Progenitor cell of endocrine pancreas (in vitro differentiated cells): ENCODE measurements at regions not wholly inside any gene's neighbourhood (a gene's known extent, or its start where the extent isn't known, plus 50 kb on each side); places are given as distances from the start of the nearest gene placed in this dataset.

Source experiments
- DNase-seq: peaks from one replicate; pipeline ENCODE4 v3.0.0; 2021; ENCODE audit warnings: low spot score; ENCODE audit not compliant: unreplicated experiment
- H3K27ac Mint-ChIP-seq: 2 replicates; pipeline ENCODE4 v1.8.0; 2021; ENCODE audit warnings: mild to moderate bottlenecking, moderate library complexity, mixed read lengths
- H3K27me3 Mint-ChIP-seq: 2 replicates; pipeline ENCODE4 v1.8.0; 2021; ENCODE audit warnings: mixed read lengths
- H3K36me3 Mint-ChIP-seq: 2 replicates; pipeline ENCODE4 v1.8.0; 2022; ENCODE audit warnings: mixed read lengths; ENCODE audit not compliant: insufficient read depth
- H3K4me1 Mint-ChIP-seq: 2 replicates; pipeline ENCODE4 v1.8.0; 2021; ENCODE audit warnings: low read depth, mixed read lengths
- H3K4me3 Mint-ChIP-seq: 2 replicates; pipeline ENCODE4 v1.8.0; 2021; ENCODE audit warnings: low read depth, mild to moderate bottlenecking, moderate library complexity, mixed read lengths
- H3K9me3 Mint-ChIP-seq: 2 replicates; pipeline ENCODE4 v1.8.0; 2021; ENCODE audit warnings: low read depth, mixed read lengths
- TF ChIP-seq, protein P1 (sequence below): fragments of 200-600 bp; sonication (generic); IDR thresholded peaks from one replicate; pipeline ENCODE4 v1.5.0; 2021; ENCODE audit warnings: antibody characterized with exemption, mild to moderate bottlenecking; ENCODE audit not compliant: unreplicated experiment

DNA sequence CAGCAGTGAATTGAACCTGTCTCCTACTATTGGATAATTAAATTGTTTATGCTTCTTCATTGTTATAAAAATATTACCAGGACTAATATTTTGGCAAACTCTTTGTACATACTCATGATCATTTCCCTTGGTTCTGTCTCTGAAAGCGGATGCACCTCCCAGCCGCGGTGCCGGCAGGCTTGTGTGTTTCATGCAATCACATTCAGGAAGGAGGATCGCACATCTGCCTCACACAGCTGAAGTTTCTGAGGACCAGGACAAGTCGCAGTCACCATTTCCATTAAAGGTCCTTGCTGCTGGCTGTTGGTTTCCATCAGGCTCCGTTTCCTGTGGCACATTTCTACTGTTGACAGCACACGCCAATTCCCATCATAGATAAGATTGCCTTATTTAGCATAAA is 117.8 kb upstream of the SHH start:
- H3K36me3 Mint-ChIP-seq: peaks cover 1% of the 10 kb centered on the region
- TF ChIP-seq, protein P1, sequence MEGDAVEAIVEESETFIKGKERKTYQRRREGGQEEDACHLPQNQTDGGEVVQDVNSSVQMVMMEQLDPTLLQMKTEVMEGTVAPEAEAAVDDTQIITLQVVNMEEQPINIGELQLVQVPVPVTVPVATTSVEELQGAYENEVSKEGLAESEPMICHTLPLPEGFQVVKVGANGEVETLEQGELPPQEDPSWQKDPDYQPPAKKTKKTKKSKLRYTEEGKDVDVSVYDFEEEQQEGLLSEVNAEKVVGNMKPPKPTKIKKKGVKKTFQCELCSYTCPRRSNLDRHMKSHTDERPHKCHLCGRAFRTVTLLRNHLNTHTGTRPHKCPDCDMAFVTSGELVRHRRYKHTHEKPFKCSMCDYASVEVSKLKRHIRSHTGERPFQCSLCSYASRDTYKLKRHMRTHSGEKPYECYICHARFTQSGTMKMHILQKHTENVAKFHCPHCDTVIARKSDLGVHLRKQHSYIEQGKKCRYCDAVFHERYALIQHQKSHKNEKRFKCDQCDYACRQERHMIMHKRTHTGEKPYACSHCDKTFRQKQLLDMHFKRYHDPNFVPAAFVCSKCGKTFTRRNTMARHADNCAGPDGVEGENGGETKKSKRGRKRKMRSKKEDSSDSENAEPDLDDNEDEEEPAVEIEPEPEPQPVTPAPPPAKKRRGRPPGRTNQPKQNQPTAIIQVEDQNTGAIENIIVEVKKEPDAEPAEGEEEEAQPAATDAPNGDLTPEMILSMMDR: no peak
- DNase-seq: no peak
- no peak overlapping the region for H3K4me3 Mint-ChIP-seq
- no peaks in the 10 kb centered on the region for H3K9me3 Mint-ChIP-seq
- no peak overlapping the region for H3K27ac Mint-ChIP-seq
- peaks cover 38% of the 10 kb centered on the region for H3K27me3 Mint-ChIP-seq
- peaks cover 4% of the 10 kb centered on the region for H3K4me1 Mint-ChIP-seq

DNA sequence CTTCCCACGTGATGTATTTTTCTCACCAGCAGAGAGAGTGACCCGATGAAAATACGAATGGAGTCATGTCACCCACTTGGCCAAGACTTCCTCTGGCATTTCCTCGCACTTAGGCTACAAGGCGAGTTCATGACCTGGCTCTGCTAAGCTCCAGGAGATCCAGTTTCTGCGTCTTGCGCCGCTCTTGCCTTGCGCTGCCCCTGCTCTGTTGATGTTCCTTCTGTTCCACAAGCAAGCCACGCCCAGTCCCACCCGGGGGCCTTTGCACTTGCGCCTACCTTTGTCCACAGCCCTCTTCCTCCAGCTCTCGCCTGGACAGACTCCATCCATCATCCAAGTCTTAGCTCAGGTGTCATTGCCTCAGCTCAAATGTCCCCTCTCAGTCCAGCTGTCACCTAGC is 116.3 kb upstream of the SHH start:
- TF ChIP-seq, protein P1: no peak
- Mint-ChIP-seq H3K4me1 (peaks cover 4% of the 10 kb centered on the region), H3K36me3 (peaks cover 1% of the 10 kb centered on the region), H3K27me3 (peaks cover 34% of the 10 kb centered on the region), H3K9me3 (no peaks in the 10 kb centered on the region), H3K27ac (no peak overlapping the region), H3K4me3 (no peak overlapping the region)
- no peak for DNase-seq

DNA sequence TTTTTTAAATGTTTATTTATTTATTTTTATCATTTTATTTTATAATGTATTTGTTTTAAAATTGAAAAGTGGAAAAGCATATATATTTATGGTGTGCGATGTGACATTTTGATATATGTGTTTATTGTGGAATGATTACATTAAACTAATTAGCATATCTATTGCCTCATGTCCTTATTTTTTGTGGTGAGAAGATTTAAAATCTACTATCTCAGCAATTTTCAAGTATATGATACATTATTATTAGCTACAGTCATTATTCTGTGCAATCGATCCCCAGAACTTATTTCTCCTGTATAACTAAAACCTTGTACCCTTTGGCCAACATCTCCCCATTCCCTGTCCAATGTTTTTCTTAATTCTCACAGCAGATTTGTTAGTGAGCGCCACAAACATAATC is 115.6 kb upstream of the SHH start:
- no peak overlapping the region for H3K27ac Mint-ChIP-seq
- H3K27me3 Mint-ChIP-seq: peaks cover 34% of the 10 kb centered on the region
- TF ChIP-seq, protein P1: no peak
- peaks cover 4% of the 10 kb centered on the region for H3K4me1 Mint-ChIP-seq
- peaks cover 1% of the 10 kb centered on the region for H3K36me3 Mint-ChIP-seq
- no peak overlapping the region for H3K4me3 Mint-ChIP-seq
- no peaks in the 10 kb centered on the region for H3K9me3 Mint-ChIP-seq
- no peak for DNase-seq

DNA sequence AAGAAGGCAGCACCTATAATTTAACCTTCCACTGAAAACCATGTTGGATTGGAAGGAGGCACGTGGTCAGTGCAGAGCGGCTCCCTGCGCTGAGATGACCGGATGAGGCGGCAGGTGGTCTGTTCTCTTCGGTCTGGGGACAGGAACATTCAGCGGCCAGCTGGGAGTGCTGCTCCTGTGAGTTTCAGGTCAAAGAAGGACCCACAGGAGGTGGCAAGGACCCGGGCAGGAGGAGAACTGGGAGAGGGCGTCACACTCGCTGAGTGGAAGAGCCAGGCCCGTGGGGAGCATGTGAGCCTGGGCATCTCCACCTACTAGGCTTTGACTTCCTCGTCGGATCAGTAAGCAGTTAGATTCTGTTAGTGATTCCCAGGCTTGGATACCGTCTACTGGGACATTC is 113.4 kb upstream of the SHH start:
- H3K9me3 Mint-ChIP-seq: no peaks in the 10 kb centered on the region
- H3K4me3 Mint-ChIP-seq: no peak overlapping the region
- no peak for DNase-seq
- H3K27ac Mint-ChIP-seq: no peak overlapping the region
- H3K4me1 Mint-ChIP-seq: peaks cover 14% of the 10 kb centered on the region
- H3K36me3 Mint-ChIP-seq: peaks cover 1% of the 10 kb centered on the region
- TF ChIP-seq, protein P1: no peak
- peaks cover 26% of the 10 kb centered on the region for H3K27me3 Mint-ChIP-seq

DNA sequence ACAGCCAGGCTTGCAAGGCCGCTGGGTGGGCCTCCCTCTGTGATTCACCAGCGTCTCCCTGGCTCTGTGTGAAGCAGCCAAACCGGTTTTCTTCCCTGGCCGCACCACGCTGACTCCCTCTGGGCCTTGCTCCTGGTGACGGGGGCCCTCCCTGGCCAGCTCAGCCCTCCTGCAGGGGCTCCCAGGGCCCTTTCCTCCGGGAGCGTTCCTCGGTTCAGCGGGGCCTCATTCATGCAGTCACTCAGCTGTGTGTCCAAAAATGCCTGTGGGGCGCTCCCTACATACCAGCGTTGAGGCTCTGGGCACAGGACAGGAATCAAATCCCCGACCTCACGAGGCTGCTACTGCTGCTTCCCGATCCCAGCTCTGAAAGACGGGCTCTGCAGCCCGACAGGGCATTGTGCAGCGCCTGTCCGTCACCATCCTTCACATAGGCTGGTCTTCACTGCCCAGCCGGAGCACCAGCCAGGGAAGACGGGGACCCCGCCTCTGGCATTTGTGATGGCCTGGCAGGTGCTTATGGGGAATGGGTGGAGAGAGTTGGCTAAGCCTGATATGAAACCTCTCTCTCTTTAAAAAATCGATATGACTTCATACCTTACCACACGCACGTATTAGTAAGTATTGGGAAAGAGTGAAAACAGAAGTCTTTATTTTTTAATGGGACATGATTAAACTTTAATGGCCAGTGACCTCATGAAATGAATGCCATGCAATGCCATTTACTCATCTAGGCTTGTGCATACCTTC is 110.0 kb upstream of the SHH start:
- Mint-ChIP-seq H3K9me3 (no peaks in the 10 kb centered on the region), H3K4me1 (peaks cover 24% of the 10 kb centered on the region), H3K36me3 (no peaks in the 10 kb centered on the region), H3K27me3 (peaks cover 13% of the 10 kb centered on the region), H3K27ac (peak overlapping the region; percentile 93), H3K4me3 (no peak overlapping the region)
- DNase-seq: peak; percentile 56
- TF ChIP-seq, protein P1: no peak
